Left hindlimb (tissue), 1 donor: ENCODE measurements at regions not wholly inside any gene's neighbourhood (a gene's known extent, or its start where the extent isn't known, plus 50 kb on each side); places are given as distances from the start of the nearest gene placed in this dataset.

ENCODE experiments used
- DNase-seq: peaks from one replicate; pipeline ENCODE4 v3.0.0-alpha.2; 2018

- no peak for DNase-seq
Observed at GRCh38 chr13:33763021-33763420, 54.9 kb upstream of the RFC3 start.

GRCh38 chr13:33764716-33765115 lies 53.2 kb upstream of the RFC3 start:
- DNase-seq, result no peak

GRCh38 chr13:33766329-33767123 lies 51.4 kb upstream of the RFC3 start:
- DNase-seq, result no peak

GRCh38 chr13:33767140-33767539 lies 50.8 kb upstream of the RFC3 start:
- no peak for DNase-seq
